Spleen (tissue), 11 donors: ENCODE measurements at regions not wholly inside any gene's neighbourhood (a gene's known extent, or its start where the extent isn't known, plus 50 kb on each side); places are given as distances from the start of the nearest gene placed in this dataset.

Experiments
- DNase-seq: peaks from one replicate; pipeline ENCODE4 v3.0.0-alpha.2; 2020
- H3K27ac ChIP-seq, 8 donors: fragments of 200-600 bp; sonication (generic) in 7 of 8; 1 replicate in 4 of 8; 2 replicates in 4 of 8; pipeline versions ENCODE4 v1.5.0 to v1.8.0; 2016 to 2021; ENCODE audit warnings: inconsistent platforms in 4 of 8, mild to moderate bottlenecking in 4 of 8, moderate library complexity in 1 of 8
- H3K27me3 ChIP-seq, 7 donors: fragments of 200-600 bp; sonication (generic) in 6 of 7; replicated peaks in 1 of 7; 1 replicate in 4 of 7; 2 replicates in 3 of 7; pipeline versions ENCODE4 v1.5.0 to v1.8.0; 2016 to 2021; ENCODE audit warnings: inconsistent platforms in 3 of 7, mild to moderate bottlenecking in 1 of 7
- H3K36me3 ChIP-seq, 6 donors: fragments of 200-600 bp; sonication (generic) in 5 of 6; 1 replicate in 4 of 6; 2 replicates in 2 of 6; pipeline versions ENCODE4 v1.5.0 to v1.8.0; 2016 to 2021; ENCODE audit warnings: inconsistent platforms in 2 of 6
- H3K4me1 ChIP-seq, 6 donors: fragments of 200-600 bp; sonication (generic) in 5 of 6; 1 replicate in 3 of 6; 2 replicates in 3 of 6; pipeline versions ENCODE4 v1.5.0 to v1.8.0; 2016 to 2021; ENCODE audit warnings: inconsistent platforms in 3 of 6
- H3K4me3 ChIP-seq, 8 donors: fragments of 200-600 bp; sonication (generic) in 7 of 8; 1 replicate in 4 of 8; 2 replicates in 4 of 8; pipeline versions ENCODE4 v1.5.0 to v1.8.0; 2016 to 2021; ENCODE audit warnings: inconsistent platforms in 4 of 8, mild to moderate bottlenecking in 4 of 8, moderate library complexity in 2 of 8
- H3K9me3 ChIP-seq, 8 donors: fragments of 200-600 bp; sonication (generic) in 7 of 8; 1 replicate in 4 of 8; 2 replicates in 4 of 8; pipeline versions ENCODE4 v1.5.0 to v1.8.0; 2016 to 2021; ENCODE audit warnings: inconsistent platforms in 4 of 8
- CTCF ChIP-seq, 11 experiments: fragments of 200-600 bp in 7 of 11; fragments of 450-650 bp in 4 of 11; sonication (generic) in 4 of 11; IDR thresholded peaks in 8 of 11; conservative IDR thresholded peaks in 3 of 11; 1 replicate in 7 of 11; 2 replicates in 4 of 11; pipeline versions ENCODE4 v1.4.0 to v1.8.0; 2016 to 2021; ENCODE audit warnings: antibody characterized with exemption in 11 of 11, inconsistent platforms in 4 of 11, mild to moderate bottlenecking in 1 of 11
- POLR2A ChIP-seq, 3 donors: fragments of 450-650 bp; IDR thresholded peaks; one replicate each; pipeline ENCODE4 v1.5.1; 2017; ENCODE audit warnings: antibody characterized with exemption in 3 of 3, mild to moderate bottlenecking in 1 of 3
- POLR2AphosphoS5 ChIP-seq, 3 donors: sonication (generic); formaldehyde crosslinking; IDR thresholded peaks; one replicate each; pipeline ENCODE4 v1.5.1; 2017; ENCODE audit warnings: antibody characterized with exemption in 3 of 3
- WGBS, 5 donors: extraction: QIAGEN DNeasy Blood & Tissue Kit in 3 of 5; methylation state at CpG; one replicate each; pipeline versions ENCODE4 v1.1.5 to v1.1.7; 2013 to 2018; 5-methylcytosine and 5-hydroxymethylcytosine counted together
- intact Hi-C: fragments of 100-400 bp; cut with DNase I; formaldehyde crosslinking; loops from one replicate; pipeline ENCODE4 v1.15.0; 2023; ENCODE audit warnings: low total_unique reads
- donor health status: healthy with polysubstance abuse.
- donor health status: DM: no; HTN: no; CAD: no; lungs with moderate emphysema.
- donor health status: DM: no; HTN: no; CAD: no.
- donor health status: Bipolar disorder and iron deficiency.
- donor health status: healthy.
- donor health status: DM: no; HTN: no; CAD: no.
- donor health status: DM: yes; HTN: yes; CAD: no.

- no peaks in the 10 kb centered on the region for H3K27me3 ChIP-seq
- TF ChIP-seq POLR2A (IDR thresholded peaks at IDR 0.05) = no peak
- TF ChIP-seq CTCF (IDR thresholded peaks at IDR 0.05 in 8 of 11, conservative IDR thresholded peaks at IDR 0.05 in 3 of 11) = no peak
- no peak for TF ChIP-seq POLR2AphosphoS5 (IDR thresholded peaks at IDR 0.05)
- no peak overlapping the region for H3K4me3 ChIP-seq
- H3K27ac ChIP-seq = no peak overlapping the region
- no peak for DNase-seq
- intact Hi-C loops = no loop called here
- H3K9me3 ChIP-seq = no peaks in the 10 kb centered on the region
- no peaks in the 10 kb centered on the region for H3K4me1 ChIP-seq
- no peaks in the 10 kb centered on the region for H3K36me3 ChIP-seq
- WGBS, 5 donors = 63 to 88% (median 77%) methylated on average over 1 of the region's 1 CpG
Observed at GRCh38 chr11:42077794-42078193, 618.3 kb upstream of the LRRC4C start.

- H3K4me3 ChIP-seq = no peak overlapping the region
- WGBS, 5 donors = 20 to 41% (median 33%) methylated on average over 4 of the region's 4 CpGs
- no peaks in the 10 kb centered on the region for H3K36me3 ChIP-seq
- DNase-seq = no peak
- intact Hi-C loops = no loop called here
- no peaks in the 10 kb centered on the region for H3K4me1 ChIP-seq
- no peaks in the 10 kb centered on the region for H3K27me3 ChIP-seq
- no peak overlapping the region for H3K27ac ChIP-seq
- peaks cover 0 to 5% (median 0%) of the 10 kb centered on the region in 8 donors for H3K9me3 ChIP-seq
- no peak for TF ChIP-seq POLR2AphosphoS5 (IDR thresholded peaks at IDR 0.05)
- TF ChIP-seq CTCF (IDR thresholded peaks at IDR 0.05 in 8 of 11, conservative IDR thresholded peaks at IDR 0.05 in 3 of 11) = no peak
- TF ChIP-seq POLR2A (IDR thresholded peaks at IDR 0.05) = no peak
Observed at GRCh38 chr11:42085736-42086135, 626.3 kb upstream of the LRRC4C start.

- TF ChIP-seq POLR2A (IDR thresholded peaks at IDR 0.05) = no peak
- TF ChIP-seq POLR2AphosphoS5 (IDR thresholded peaks at IDR 0.05) = no peak
- TF ChIP-seq CTCF (IDR thresholded peaks at IDR 0.05 in 8 of 11, conservative IDR thresholded peaks at IDR 0.05 in 3 of 11) = no peak
- H3K4me3 ChIP-seq = no peak overlapping the region
- H3K27ac ChIP-seq = no peak overlapping the region
- 73 to 92% (median 83%) methylated on average over 3 of the region's 3 CpGs for WGBS, 5 donors
- DNase-seq = no peak
- H3K4me1 ChIP-seq = no peaks in the 10 kb centered on the region
- H3K27me3 ChIP-seq = no peaks in the 10 kb centered on the region
- H3K36me3 ChIP-seq = no peaks in the 10 kb centered on the region
- intact Hi-C loops = no loop called here
- peaks cover 0 to 19% (median 12%) of the 10 kb centered on the region in 8 donors for H3K9me3 ChIP-seq
Observed at GRCh38 chr11:42093541-42093940, 634.1 kb upstream of the LRRC4C start.

DNA sequence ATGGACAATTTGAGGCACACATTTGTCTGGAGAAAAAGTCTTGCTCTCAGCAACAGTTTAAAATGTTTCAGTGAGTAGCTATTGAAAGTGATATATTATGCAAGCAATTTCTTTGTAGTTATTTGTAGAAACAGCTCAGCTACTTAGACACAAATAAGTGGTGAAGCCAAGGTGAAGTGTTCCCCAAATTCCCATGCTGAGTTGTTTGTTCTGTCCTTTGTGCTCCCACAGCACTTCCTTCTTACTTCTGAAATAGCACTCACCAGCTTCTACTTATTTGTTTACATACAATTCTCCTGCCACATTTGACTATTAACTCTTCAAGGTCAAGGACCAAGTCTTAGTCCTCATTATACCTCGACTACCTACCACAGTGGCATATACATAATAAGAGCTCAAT lies 638.6 kb upstream of the LRRC4C start:
- Histone ChIP-seq H3K4me3 (no peak overlapping the region), H3K9me3 (peaks cover 0 to 19% (median 11%) of the 10 kb centered on the region in 8 donors), H3K36me3 (no peaks in the 10 kb centered on the region), H3K4me1 (no peaks in the 10 kb centered on the region), H3K27me3 (no peaks in the 10 kb centered on the region), H3K27ac (no peak overlapping the region)
- TF ChIP-seq POLR2A (IDR thresholded peaks at IDR 0.05) (no peak), CTCF (IDR thresholded peaks at IDR 0.05 in 8 of 11, conservative IDR thresholded peaks at IDR 0.05 in 3 of 11) (no peak), POLR2AphosphoS5 (IDR thresholded peaks at IDR 0.05) (no peak)
- no peak for DNase-seq
- WGBS, 5 donors = 56 to 69% (median 59%) methylated on average over 1 of the region's 1 CpG
- intact Hi-C loops = no loop called here
